ENCODE measurements at regions not wholly inside any gene's neighbourhood (a gene's known extent, or its start where the extent isn't known, plus 50 kb on each side); places are given as distances from the start of the nearest gene placed in this dataset.
"Not testable (repeated sequence)": the region's sequence is repeated elsewhere in the genome, so short reads cannot be mapped to it uniquely, and the experiment has no call there.

DNA sequence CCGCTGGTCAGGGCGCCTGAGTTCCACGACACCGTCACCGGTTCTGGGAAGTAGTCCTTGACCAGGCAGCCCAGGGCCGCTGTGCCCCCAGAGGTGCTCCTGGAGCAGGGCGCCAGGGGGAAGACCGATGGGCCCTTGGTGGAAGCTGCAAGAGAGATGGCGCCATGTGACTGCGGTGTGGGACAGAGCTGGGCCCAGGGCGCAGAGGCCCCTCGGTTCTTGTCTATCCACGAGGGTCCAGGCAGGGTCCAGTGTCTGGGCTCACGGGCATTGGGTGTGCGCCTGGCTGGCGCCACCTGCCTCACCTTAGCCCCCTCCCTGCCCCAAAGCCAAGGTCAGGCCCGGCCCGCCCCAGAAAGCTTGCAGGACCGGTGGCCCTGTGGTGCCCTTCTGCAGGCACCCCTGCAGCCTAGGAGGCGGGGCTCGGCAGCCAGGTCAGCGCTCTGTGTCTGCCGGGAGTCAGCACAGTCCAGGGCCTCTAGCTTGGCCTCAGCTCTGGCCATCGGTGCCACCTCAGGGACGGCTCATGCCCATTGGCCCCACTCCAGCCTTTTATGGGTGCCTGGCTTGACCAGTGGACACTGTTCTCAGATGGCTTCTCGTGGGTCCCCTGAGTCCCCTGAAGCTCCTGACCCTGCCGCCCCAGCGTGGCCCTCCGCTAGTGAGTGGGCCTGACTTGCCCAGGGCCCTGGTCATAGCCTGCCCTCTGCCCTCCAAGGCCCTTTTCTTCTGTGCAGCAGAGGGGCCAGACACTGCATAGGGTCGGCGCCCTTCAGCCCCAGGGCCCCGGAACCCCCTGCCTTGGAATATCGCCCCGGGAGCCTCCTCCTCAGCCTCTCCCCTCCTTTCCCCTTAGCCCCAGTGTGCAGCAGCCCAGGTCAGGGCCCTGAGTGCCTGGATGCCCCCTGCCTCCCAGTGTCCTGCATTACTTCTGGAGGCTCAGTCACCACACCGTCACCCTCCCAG lies 245.2 kb downstream of the TMEM121 start:
- TF ChIP-seq, protein P1, sequence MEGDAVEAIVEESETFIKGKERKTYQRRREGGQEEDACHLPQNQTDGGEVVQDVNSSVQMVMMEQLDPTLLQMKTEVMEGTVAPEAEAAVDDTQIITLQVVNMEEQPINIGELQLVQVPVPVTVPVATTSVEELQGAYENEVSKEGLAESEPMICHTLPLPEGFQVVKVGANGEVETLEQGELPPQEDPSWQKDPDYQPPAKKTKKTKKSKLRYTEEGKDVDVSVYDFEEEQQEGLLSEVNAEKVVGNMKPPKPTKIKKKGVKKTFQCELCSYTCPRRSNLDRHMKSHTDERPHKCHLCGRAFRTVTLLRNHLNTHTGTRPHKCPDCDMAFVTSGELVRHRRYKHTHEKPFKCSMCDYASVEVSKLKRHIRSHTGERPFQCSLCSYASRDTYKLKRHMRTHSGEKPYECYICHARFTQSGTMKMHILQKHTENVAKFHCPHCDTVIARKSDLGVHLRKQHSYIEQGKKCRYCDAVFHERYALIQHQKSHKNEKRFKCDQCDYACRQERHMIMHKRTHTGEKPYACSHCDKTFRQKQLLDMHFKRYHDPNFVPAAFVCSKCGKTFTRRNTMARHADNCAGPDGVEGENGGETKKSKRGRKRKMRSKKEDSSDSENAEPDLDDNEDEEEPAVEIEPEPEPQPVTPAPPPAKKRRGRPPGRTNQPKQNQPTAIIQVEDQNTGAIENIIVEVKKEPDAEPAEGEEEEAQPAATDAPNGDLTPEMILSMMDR (conservative IDR thresholded peaks at IDR 0.05; ENCODE audit: low read depth, low read length), result not testable (repeated sequence)
- TF ChIP-seq EZH2 (IDR thresholded peaks at IDR 0.05; ENCODE audit: borderline replicate concordance, low read depth, low read length, poor library complexity, severe bottlenecking), result not testable (repeated sequence)
